ENCODE measurements at regions not wholly inside any gene's neighbourhood (a gene's known extent, or its start where the extent isn't known, plus 50 kb on each side); places are given as distances from the start of the nearest gene placed in this dataset.

GRCh38 chr5:73344835-73345234 lies 103.7 kb downstream of the FOXD1 start:
- Histone ChIP-seq H3K4me3 (ENCODE audit: low read length in 2 of 2) (no peak overlapping the region), H3K9ac (ENCODE audit: low read length in 2 of 2) (no peak overlapping the region), H3K36me3 (ENCODE audit: control insufficient read depth in 2 of 2, insufficient read depth in 2 of 2, low read length in 2 of 2) (no peaks in the 10 kb centered on the region), H3K9me3 (ENCODE audit: control insufficient read depth in 2 of 2, low read length in 2 of 2) (peaks cover 5 to 15% of the 10 kb centered on the region in 2 donors), H3K27ac (ENCODE audit: low read length) (no peak overlapping the region), H3K4me1 (ENCODE audit: control insufficient read depth, insufficient read depth, low read length) (no peaks in the 10 kb centered on the region), H3K27me3 (ENCODE audit: control insufficient read depth in 1 of 2, insufficient read depth in 2 of 2, low read length in 2 of 2) (peaks cover 0 to 6% of the 10 kb centered on the region in 2 donors)

DNA sequence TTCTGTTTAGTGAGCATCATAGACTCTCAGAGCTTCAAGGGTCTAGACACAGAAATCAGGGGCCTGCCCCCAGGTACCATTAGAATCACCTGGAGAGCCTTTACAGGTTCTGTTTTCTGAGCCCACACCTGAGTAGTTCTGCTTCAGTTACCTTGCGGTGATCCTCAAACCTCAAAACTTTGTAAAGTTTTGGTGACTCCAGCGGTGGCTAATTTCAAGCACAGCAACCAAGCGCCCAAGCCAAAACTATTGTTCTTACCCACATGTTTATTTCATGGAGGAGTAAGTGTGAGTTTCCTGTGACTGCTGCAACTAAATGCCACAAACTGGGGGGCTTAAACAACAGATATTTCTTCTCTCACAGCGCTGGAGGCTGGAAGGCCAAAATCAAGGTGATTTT lies 108.9 kb downstream of the FOXD1 start:
- peaks cover 3% of the 10 kb centered on the region for H3K4me1 ChIP-seq (ENCODE audit: control insufficient read depth, insufficient read depth, low read length)
- no peaks in the 10 kb centered on the region for H3K36me3 ChIP-seq (ENCODE audit: control insufficient read depth in 2 of 2, insufficient read depth in 2 of 2, low read length in 2 of 2)
- peaks cover 3 to 20% of the 10 kb centered on the region in 2 donors for H3K27me3 ChIP-seq (ENCODE audit: control insufficient read depth in 1 of 2, insufficient read depth in 2 of 2, low read length in 2 of 2)
- H3K9ac ChIP-seq (ENCODE audit: low read length in 2 of 2), result no peak overlapping the region
- no peak overlapping the region for H3K27ac ChIP-seq (ENCODE audit: low read length)
- no peak overlapping the region for H3K4me3 ChIP-seq (ENCODE audit: low read length in 2 of 2)
- no peaks in the 10 kb centered on the region for H3K9me3 ChIP-seq (ENCODE audit: control insufficient read depth in 2 of 2, low read length in 2 of 2)

DNA sequence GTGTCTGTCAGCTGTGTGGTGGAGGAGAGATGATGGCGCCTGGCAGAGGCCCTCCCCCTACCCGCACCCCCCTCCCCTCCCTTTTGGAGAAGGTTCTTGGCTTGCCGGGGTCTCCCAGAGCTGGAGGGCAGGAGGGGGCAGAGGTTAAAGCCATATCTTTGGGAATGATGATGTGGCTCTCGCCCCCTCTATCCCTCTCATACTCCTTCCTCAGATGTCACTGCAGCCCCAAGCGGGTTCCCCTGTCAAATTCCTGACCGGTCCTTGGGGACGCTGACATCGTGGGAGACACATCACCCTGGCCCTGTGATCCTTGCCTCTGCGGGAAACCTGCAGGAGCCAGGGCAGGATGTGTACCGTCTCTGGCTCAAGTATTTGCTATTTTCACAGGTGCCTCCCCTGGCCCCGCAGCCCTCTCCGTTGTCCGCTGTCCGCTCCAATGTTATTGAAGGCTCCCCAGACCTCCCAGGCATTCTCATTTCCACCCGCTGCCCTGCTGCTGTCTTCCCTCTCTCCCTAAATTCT lies 109.5 kb downstream of the FOXD1 start:
- no peaks in the 10 kb centered on the region for H3K9me3 ChIP-seq (ENCODE audit: control insufficient read depth in 2 of 2, low read length in 2 of 2)
- no peak overlapping the region for H3K9ac ChIP-seq (ENCODE audit: low read length in 2 of 2)
- H3K4me3 ChIP-seq (ENCODE audit: low read length in 2 of 2), result no peak overlapping the region
- peaks cover 3% of the 10 kb centered on the region for H3K4me1 ChIP-seq (ENCODE audit: control insufficient read depth, insufficient read depth, low read length)
- no peaks in the 10 kb centered on the region for H3K36me3 ChIP-seq (ENCODE audit: control insufficient read depth in 2 of 2, insufficient read depth in 2 of 2, low read length in 2 of 2)
- peaks cover 7 to 20% of the 10 kb centered on the region in 2 donors for H3K27me3 ChIP-seq (ENCODE audit: control insufficient read depth in 1 of 2, insufficient read depth in 2 of 2, low read length in 2 of 2)
- H3K27ac ChIP-seq (ENCODE audit: low read length), result no peak overlapping the region

DNA sequence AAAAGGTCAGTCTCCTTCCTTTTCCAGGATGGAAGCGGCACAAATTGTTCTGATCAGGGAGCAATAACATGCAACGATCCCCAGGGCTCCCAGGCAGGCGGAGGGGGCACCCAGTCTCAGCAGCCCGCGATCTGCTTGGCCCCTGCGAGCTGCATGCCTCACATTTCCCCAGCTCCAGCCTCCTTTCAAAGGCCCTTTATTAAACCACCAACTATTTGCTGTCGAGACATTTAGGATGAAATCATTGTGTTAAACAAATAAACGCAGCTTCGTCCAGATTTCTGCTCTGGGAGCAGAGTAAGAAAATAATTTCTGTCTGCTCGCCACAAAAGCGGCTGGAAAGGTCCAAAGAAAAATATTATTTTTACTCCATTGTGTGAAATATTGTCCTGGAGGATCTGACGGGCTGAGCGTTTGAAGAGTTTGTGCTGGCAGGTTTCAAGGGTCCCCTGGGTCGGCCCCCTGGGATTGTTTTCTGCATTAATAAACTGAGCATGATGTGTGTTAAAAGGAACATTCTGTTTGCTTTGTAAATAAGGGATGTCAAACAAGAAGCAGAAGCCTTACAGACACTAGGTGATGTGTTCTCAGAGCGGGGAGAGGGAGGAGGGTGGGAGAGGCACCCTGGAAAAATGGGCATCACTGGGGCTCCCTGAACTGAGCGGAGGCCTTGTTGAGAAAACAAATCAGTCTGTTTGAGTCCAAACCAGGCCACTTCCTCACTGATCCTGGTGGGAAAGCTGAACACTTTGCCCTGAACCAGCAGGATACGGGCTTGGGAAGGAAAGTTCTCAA lies 110.1 kb downstream of the FOXD1 start:
- peaks cover 7 to 20% of the 10 kb centered on the region in 2 donors for H3K27me3 ChIP-seq (ENCODE audit: control insufficient read depth in 1 of 2, insufficient read depth in 2 of 2, low read length in 2 of 2)
- no peak overlapping the region for H3K27ac ChIP-seq (ENCODE audit: low read length)
- H3K4me3 ChIP-seq (ENCODE audit: low read length in 2 of 2), result no peak overlapping the region
- H3K4me1 ChIP-seq (ENCODE audit: control insufficient read depth, insufficient read depth, low read length), result peaks cover 3% of the 10 kb centered on the region
- H3K36me3 ChIP-seq (ENCODE audit: control insufficient read depth in 2 of 2, insufficient read depth in 2 of 2, low read length in 2 of 2), result no peaks in the 10 kb centered on the region
- no peak overlapping the region for H3K9ac ChIP-seq (ENCODE audit: low read length in 2 of 2)
- H3K9me3 ChIP-seq (ENCODE audit: control insufficient read depth in 2 of 2, low read length in 2 of 2), result no peaks in the 10 kb centered on the region

- no peaks in the 10 kb centered on the region for H3K36me3 ChIP-seq (ENCODE audit: control insufficient read depth in 2 of 2, insufficient read depth in 2 of 2, low read length in 2 of 2)
- peaks cover 2 to 3% of the 10 kb centered on the region in 2 donors for H3K9me3 ChIP-seq (ENCODE audit: control insufficient read depth in 2 of 2, low read length in 2 of 2)
- H3K27ac ChIP-seq (ENCODE audit: low read length), result no peak overlapping the region
- H3K4me1 ChIP-seq (ENCODE audit: control insufficient read depth, insufficient read depth, low read length), result peaks cover 3% of the 10 kb centered on the region
- no peak overlapping the region for H3K9ac ChIP-seq (ENCODE audit: low read length in 2 of 2)
- no peak overlapping the region for H3K4me3 ChIP-seq (ENCODE audit: low read length in 2 of 2)
- H3K27me3 ChIP-seq (ENCODE audit: control insufficient read depth in 1 of 2, insufficient read depth in 2 of 2, low read length in 2 of 2), result peaks cover 7 to 20% of the 10 kb centered on the region in 2 donors
Measured at GRCh38 chr5:73337586-73338255, 110.9 kb downstream of the FOXD1 start.

DNA sequence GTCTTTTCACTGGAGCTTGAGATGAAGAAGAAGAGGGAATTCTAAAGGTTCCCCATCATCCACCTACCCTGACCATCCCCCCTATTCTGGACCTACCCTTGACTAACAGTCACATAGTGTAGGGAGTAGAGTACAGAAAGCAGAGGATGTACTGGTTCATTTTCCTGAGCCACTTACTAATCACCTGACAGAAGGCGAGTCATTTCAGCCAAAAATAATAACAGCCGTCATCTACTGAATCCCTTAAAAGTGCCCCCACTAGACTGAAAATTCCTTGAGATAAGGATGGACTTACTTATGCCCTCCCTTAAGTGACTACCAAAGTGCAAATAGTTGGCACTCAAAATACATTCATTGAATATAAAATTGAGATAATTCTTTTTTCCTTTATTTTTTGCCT lies 112.2 kb downstream of the FOXD1 start:
- no peaks in the 10 kb centered on the region for H3K36me3 ChIP-seq (ENCODE audit: control insufficient read depth in 2 of 2, insufficient read depth in 2 of 2, low read length in 2 of 2)
- H3K9me3 ChIP-seq (ENCODE audit: control insufficient read depth in 2 of 2, low read length in 2 of 2), result peaks cover 3 to 4% of the 10 kb centered on the region in 2 donors
- H3K27ac ChIP-seq (ENCODE audit: low read length), result no peak overlapping the region
- peaks cover 7 to 17% of the 10 kb centered on the region in 2 donors for H3K27me3 ChIP-seq (ENCODE audit: control insufficient read depth in 1 of 2, insufficient read depth in 2 of 2, low read length in 2 of 2)
- H3K4me3 ChIP-seq (ENCODE audit: low read length in 2 of 2), result no peak overlapping the region
- peaks cover 3% of the 10 kb centered on the region for H3K4me1 ChIP-seq (ENCODE audit: control insufficient read depth, insufficient read depth, low read length)
- H3K9ac ChIP-seq (ENCODE audit: low read length in 2 of 2), result no peak overlapping the region

- peaks cover 5 to 6% of the 10 kb centered on the region in 2 donors for H3K9me3 ChIP-seq (ENCODE audit: control insufficient read depth in 2 of 2, low read length in 2 of 2)
- no peak overlapping the region for H3K9ac ChIP-seq (ENCODE audit: low read length in 2 of 2)
- no peak overlapping the region for H3K4me3 ChIP-seq (ENCODE audit: low read length in 2 of 2)
- H3K4me1 ChIP-seq (ENCODE audit: control insufficient read depth, insufficient read depth, low read length), result peaks cover 3% of the 10 kb centered on the region
- no peaks in the 10 kb centered on the region for H3K36me3 ChIP-seq (ENCODE audit: control insufficient read depth in 2 of 2, insufficient read depth in 2 of 2, low read length in 2 of 2)
- peaks cover 7 to 11% of the 10 kb centered on the region in 2 donors for H3K27me3 ChIP-seq (ENCODE audit: control insufficient read depth in 1 of 2, insufficient read depth in 2 of 2, low read length in 2 of 2)
- no peak overlapping the region for H3K27ac ChIP-seq (ENCODE audit: low read length)
Measured at GRCh38 chr5:73333944-73334703, 114.5 kb downstream of the FOXD1 start.

- peaks cover 3 to 4% of the 10 kb centered on the region in 2 donors for H3K27me3 ChIP-seq (ENCODE audit: control insufficient read depth in 1 of 2, insufficient read depth in 2 of 2, low read length in 2 of 2)
- no peak overlapping the region for H3K4me3 ChIP-seq (ENCODE audit: low read length in 2 of 2)
Measured at GRCh38 chr5:73330613-73331012, 118.0 kb downstream of the FOXD1 start.

GRCh38 chr5:73328640-73329039 lies 119.9 kb downstream of the FOXD1 start:
- Histone ChIP-seq H3K36me3 (ENCODE audit: control insufficient read depth in 2 of 2, insufficient read depth in 2 of 2, low read length in 2 of 2) (no peaks in the 10 kb centered on the region), H3K27me3 (ENCODE audit: control insufficient read depth in 1 of 2, insufficient read depth in 2 of 2, low read length in 2 of 2) (peaks cover 0 to 2% of the 10 kb centered on the region in 2 donors), H3K27ac (ENCODE audit: low read length) (no peak overlapping the region), H3K9ac (ENCODE audit: low read length in 2 of 2) (no peak overlapping the region), H3K4me3 (ENCODE audit: low read length in 2 of 2) (no peak overlapping the region), H3K9me3 (ENCODE audit: control insufficient read depth in 2 of 2, low read length in 2 of 2) (peaks cover 6% of the 10 kb centered on the region in 2 donors), H3K4me1 (ENCODE audit: control insufficient read depth, insufficient read depth, low read length) (no peaks in the 10 kb centered on the region)

More at GRCh38 chr5:73330613-73331012, 118.0 kb downstream of the FOXD1 start:
- no peak overlapping the region for H3K27ac ChIP-seq (ENCODE audit: low read length)
- H3K9me3 ChIP-seq (ENCODE audit: control insufficient read depth in 2 of 2, low read length in 2 of 2), result peaks cover 6% of the 10 kb centered on the region in 2 donors
- H3K9ac ChIP-seq (ENCODE audit: low read length in 2 of 2), result no peak overlapping the region
- no peaks in the 10 kb centered on the region for H3K4me1 ChIP-seq (ENCODE audit: control insufficient read depth, insufficient read depth, low read length)
- H3K36me3 ChIP-seq (ENCODE audit: control insufficient read depth in 2 of 2, insufficient read depth in 2 of 2, low read length in 2 of 2), result no peaks in the 10 kb centered on the region

DNA sequence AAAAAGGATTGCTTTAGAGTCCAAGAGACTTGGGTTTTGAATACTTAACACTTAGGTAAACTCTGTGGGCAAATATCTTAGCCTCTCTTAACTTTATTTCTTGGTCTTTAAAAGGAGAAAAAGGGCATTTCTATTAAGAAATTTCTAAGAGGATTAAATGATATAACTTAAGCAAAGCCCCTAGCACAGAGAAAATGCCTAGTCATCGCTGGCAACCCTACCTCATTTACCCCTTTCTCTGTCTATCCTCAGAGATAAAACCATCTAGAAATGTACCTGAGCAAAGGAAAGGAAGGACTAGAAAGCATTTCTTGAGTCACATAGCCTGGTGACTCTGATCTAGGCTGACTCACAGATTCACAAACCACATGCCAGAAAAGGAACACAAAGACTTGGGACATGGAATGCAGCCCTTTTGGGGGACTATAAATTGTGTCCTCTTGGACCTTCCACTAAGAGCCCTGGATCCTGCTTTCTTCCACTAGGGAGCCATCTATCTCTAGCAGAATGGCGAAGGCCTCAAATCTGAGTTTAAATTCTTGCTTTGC lies 120.6 kb downstream of the FOXD1 start:
- Histone ChIP-seq H3K36me3 (ENCODE audit: control insufficient read depth in 2 of 2, insufficient read depth in 2 of 2, low read length in 2 of 2) (no peaks in the 10 kb centered on the region), H3K27ac (ENCODE audit: low read length) (no peak overlapping the region), H3K4me1 (ENCODE audit: control insufficient read depth, insufficient read depth, low read length) (no peaks in the 10 kb centered on the region), H3K9ac (ENCODE audit: low read length in 2 of 2) (no peak overlapping the region), H3K9me3 (ENCODE audit: control insufficient read depth in 2 of 2, low read length in 2 of 2) (peaks cover 3 to 6% of the 10 kb centered on the region in 2 donors), H3K27me3 (ENCODE audit: control insufficient read depth in 1 of 2, insufficient read depth in 2 of 2, low read length in 2 of 2) (peaks cover 0 to 2% of the 10 kb centered on the region in 2 donors), H3K4me3 (ENCODE audit: low read length in 2 of 2) (no peak overlapping the region)
